IMR-90 (cell line): ENCODE measurements at regions not wholly inside any gene's neighbourhood (a gene's known extent, or its start where the extent isn't known, plus 50 kb on each side); places are given as distances from the start of the nearest gene placed in this dataset.

Source experiments
- ATAC-seq: fragments of 200-7000 bp; cut with Tn5 transposase; 2 replicates; pipeline ENCODE4 v1.9.1; 2020; ENCODE audit warnings: low read depth, mild to moderate bottlenecking, moderate library complexity
- BruUV-seq: library from RNA; stranded (reverse); fragments of 400-500 nt; replicated peaks from 2 replicates; lab custom pipeline; 2021; lab: Mats Ljungman, UMichigan
- CTCF ChIA-PET: fragments of 300-600 bp; formaldehyde crosslinking; extraction: SDS; loops from one replicate; lab custom pipeline; 2021; ENCODE audit warnings: antibody characterized with exemption; lab: Yijun Ruan, JAX
- POLR2A ChIA-PET: fragments of 300-600 bp; sonication (Branson Sonifier 250); formaldehyde crosslinking; loops from one replicate; lab custom pipeline; 2022; ENCODE audit warnings: antibody characterized with exemption; ENCODE audit not compliant: unreplicated experiment; lab: Charles Lee
- DNase-seq: peaks from one replicate; pipeline ENCODE4 v3.0.0; 2013
- H2AFZ ChIP-seq: replicated peaks from 2 replicates; pipeline ENCODE3; 2013; ENCODE audit warnings: low read length, mild to moderate bottlenecking; ENCODE audit not compliant: poor library complexity
- H2AK5ac ChIP-seq: 2 replicates; pipeline ENCODE4 v1.6.1; 2013; ENCODE audit warnings: low read depth, low read length, inconsistent platforms
- H2AK9ac ChIP-seq: replicated peaks from 2 replicates; pipeline ENCODE3; 2013; ENCODE audit warnings: mild to moderate bottlenecking, low read depth, low read length, moderate library complexity; ENCODE audit not compliant: poor library complexity
- H2BK120ac ChIP-seq: 2 replicates; pipeline ENCODE4 v1.6.1; 2013; ENCODE audit warnings: low read depth, low read length, inconsistent platforms
- H2BK15ac ChIP-seq: 3 replicates; pipeline ENCODE4 v1.6.1; 2013; ENCODE audit warnings: low read depth, low read length, inconsistent platforms
- H2BK20ac ChIP-seq: 2 replicates; pipeline ENCODE4 v1.6.1; 2013; ENCODE audit warnings: low read depth, mild to moderate bottlenecking, inconsistent platforms, low read length, moderate library complexity
- H2BK5ac ChIP-seq: 2 replicates; pipeline ENCODE4 v1.6.1; 2013; ENCODE audit warnings: mild to moderate bottlenecking, low read depth, low read length, inconsistent platforms; ENCODE audit not compliant: poor library complexity, severe bottlenecking
- H3K14ac ChIP-seq: replicated peaks from 2 replicates; pipeline ENCODE4 v1.6.1; 2013; ENCODE audit warnings: low read depth, low read length, inconsistent platforms
- H3K18ac ChIP-seq: 2 replicates; pipeline ENCODE4 v1.6.1; 2013; ENCODE audit warnings: low read depth, low read length, control low read depth
- H3K23ac ChIP-seq: 2 replicates; pipeline ENCODE4 v1.6.1; 2013; ENCODE audit warnings: low read depth, low read length, inconsistent platforms
- H3K27ac ChIP-seq: 2 replicates; pipeline ENCODE4 v1.5.1; 2013; ENCODE audit warnings: mild to moderate bottlenecking, control low read depth, low read length; ENCODE audit not compliant: insufficient read depth
- H3K27me3 ChIP-seq: 2 replicates; pipeline ENCODE4 v1.6.1; 2013; ENCODE audit warnings: low read length; ENCODE audit not compliant: control insufficient read depth, insufficient read depth
- H3K36me3 ChIP-seq: 2 replicates; pipeline ENCODE4 v1.6.1; 2013; ENCODE audit warnings: low read length, mixed read lengths; ENCODE audit not compliant: control insufficient read depth, insufficient read depth
- H3K4ac ChIP-seq: 2 replicates; pipeline ENCODE4 v1.6.1; 2013; ENCODE audit warnings: low read depth, low read length, inconsistent platforms
- H3K4me1 ChIP-seq: 2 replicates; pipeline ENCODE4 v1.6.1; 2013; ENCODE audit warnings: low read length, mixed read lengths; ENCODE audit not compliant: control insufficient read depth, insufficient read depth
- H3K4me2 ChIP-seq: 2 replicates; pipeline ENCODE4 v1.6.1; 2013; ENCODE audit warnings: low read depth, mild to moderate bottlenecking, control low read depth, low read length, moderate library complexity
- H3K4me3 ChIP-seq: 2 replicates; pipeline ENCODE4 v1.5.1; 2013; ENCODE audit warnings: low read depth, mild to moderate bottlenecking, control low read depth, low read length, moderate library complexity; ENCODE audit not compliant: insufficient read depth
- H3K56ac ChIP-seq: 2 replicates; pipeline ENCODE4 v1.6.1; 2013; ENCODE audit warnings: low read length, inconsistent platforms; ENCODE audit not compliant: insufficient read depth; ENCODE audit errors: extremely low read depth
- H3K79me1 ChIP-seq, 2 experiments: 2 replicates each; pipeline ENCODE4 v1.6.1; 2013; ENCODE audit warnings: low read length in 2 of 2, inconsistent platforms in 1 of 2, low read depth in 1 of 2
- H3K9ac ChIP-seq: 2 replicates; pipeline ENCODE4 v1.6.1; 2013; ENCODE audit warnings: low read depth, low read length, control low read depth
- H3K9me1 ChIP-seq: 2 replicates; pipeline ENCODE4 v1.6.1; 2013; ENCODE audit warnings: low read length, inconsistent platforms; ENCODE audit not compliant: insufficient read depth
- H3K9me3 ChIP-seq: 2 replicates; pipeline ENCODE4 v1.6.1; 2013; ENCODE audit warnings: low read length; ENCODE audit not compliant: control insufficient read depth, insufficient read depth
- H4K20me1 ChIP-seq: 2 replicates; pipeline ENCODE4 v1.6.1; 2013; ENCODE audit warnings: low read length, inconsistent platforms; ENCODE audit not compliant: insufficient read depth
- H4K5ac ChIP-seq: 2 replicates; pipeline ENCODE4 v1.6.1; 2013; ENCODE audit warnings: mild to moderate bottlenecking, low read depth, low read length, control low read depth
- H4K8ac ChIP-seq, 2 experiments: 2 replicates each; pipeline ENCODE4 v1.6.1; 2013; ENCODE audit warnings: low read depth in 2 of 2, low read length in 2 of 2, control low read depth in 1 of 2, inconsistent platforms in 1 of 2
- H4K91ac ChIP-seq: 2 replicates; pipeline ENCODE4 v1.6.1; 2013; ENCODE audit warnings: low read depth, low read length, inconsistent platforms; ENCODE audit not compliant: insufficient read depth
- CTCF ChIP-seq: conservative IDR thresholded peaks from 2 replicates; pipeline ENCODE4 v1.5.1; 2012; ENCODE audit warnings: mild to moderate bottlenecking, low read depth, low read length, improper control_type of control experiment
- ELK1 ChIP-seq: fragments of 150-350 bp; IDR thresholded peaks from 2 replicates; pipeline ENCODE4 v1.6.1; 2016; ENCODE audit warnings: low read depth, mild to moderate bottlenecking, low read length, moderate library complexity, borderline replicate concordance
- MXI1 ChIP-seq: IDR thresholded peaks from 2 replicates; pipeline ENCODE4 v1.6.1; 2012; ENCODE audit warnings: low read depth, mild to moderate bottlenecking, low read length, moderate library complexity, borderline replicate concordance
- NFE2L2 ChIP-seq: fragments of 150-350 bp; IDR thresholded peaks from 2 replicates; pipeline ENCODE4 v1.6.1; 2016; ENCODE audit warnings: low read depth, mild to moderate bottlenecking, low read length
- POLR2A ChIP-seq: IDR thresholded peaks from 2 replicates; pipeline ENCODE4 v1.6.1; 2012; ENCODE audit warnings: mild to moderate bottlenecking, low read depth, low read length
- RAD21 ChIP-seq: IDR thresholded peaks from 2 replicates; pipeline ENCODE4 v1.6.1; 2012; ENCODE audit warnings: low read length, improper control_type of control experiment
- WGBS, 2 experiments: methylation state at CpG; one replicate each; pipeline versions ENCODE4 v1.1.5 to v1.1.7; 2013; ENCODE audit warnings: missing lambda C conversion rate in 2 of 2; ENCODE audit not compliant: insufficient read length in 1 of 2; ENCODE audit errors: extremely low coverage in 2 of 2; 5-methylcytosine and 5-hydroxymethylcytosine counted together
- dilution Hi-C: fragments of 300-500 bp; cut with HindIII; formaldehyde crosslinking; loops from one replicate; pipeline ENCODE4 v1.14.3; 2018; ENCODE audit warnings: low sequenced_read_pairs; ENCODE audit not compliant: unreplicated experiment
- in situ Hi-C: fragments of 300-500 bp; cut with MboI; formaldehyde crosslinking; loops from 3 replicates; pipeline ENCODE4 v1.14.3; 2019; ENCODE audit warnings: low sequenced_read_pairs, inconsistent platforms, mixed read lengths
- intact Hi-C: fragments of 100-400 bp; cut with micrococcal nuclease; formaldehyde crosslinking; loops from 2 replicates; pipeline ENCODE4 v1.10.0; 2022

GRCh38 chr9:89725271-89725670 lies 120.5 kb downstream of the GADD45G start:
- BruUV-seq: no TSS peak
- H3K27ac ChIP-seq: no peak overlapping the region
- H3K56ac ChIP-seq: no peak overlapping the region
- H3K9me1 ChIP-seq: no peaks in the 10 kb centered on the region
- no peak overlapping the region for H2BK15ac ChIP-seq
- H2AFZ ChIP-seq: no peak overlapping the region
- no peak for DNase-seq
- no peak overlapping the region for H3K18ac ChIP-seq
- no peak overlapping the region for H4K8ac ChIP-seq
- H3K79me1 ChIP-seq: no peaks in the 10 kb centered on the region
- no peak overlapping the region for H2BK120ac ChIP-seq
- no peaks in the 10 kb centered on the region for H3K36me3 ChIP-seq
- no peak overlapping the region for H3K14ac ChIP-seq
- H3K4ac ChIP-seq: no peak overlapping the region
- ChIA-PET CTCF (no interaction called here), POLR2A (interaction anchor here (0.5 kb wide), 1 partner anchor 1525 kb away, joined by 9 read pairs; no protein-coding TSS in a partner anchor)
- no peak overlapping the region for H2BK20ac ChIP-seq
- no peak for ATAC-seq
- H3K27me3 ChIP-seq: peaks cover 2% of the 10 kb centered on the region; the same call in 1 of the 2 replicates
- no peak overlapping the region for H4K5ac ChIP-seq
- no peaks in the 10 kb centered on the region for H3K9me3 ChIP-seq
- H4K91ac ChIP-seq: no peak overlapping the region
- dilution Hi-C loops: no loop called here
- H3K9ac ChIP-seq: no peak overlapping the region
- H2AK9ac ChIP-seq: no peak overlapping the region
- intact Hi-C loops: no loop called here
- in situ Hi-C loops: no loop called here
- H3K4me3 ChIP-seq: no peak overlapping the region
- no peak for TF ChIP-seq NFE2L2
- no peak for TF ChIP-seq ELK1
- TF ChIP-seq RAD21: no peak
- TF ChIP-seq POLR2A: no peak
- no peak for TF ChIP-seq CTCF
- no peak for TF ChIP-seq MXI1
- H3K4me1 ChIP-seq: no peaks in the 10 kb centered on the region
- H4K20me1 ChIP-seq: no peaks in the 10 kb centered on the region
- no peak overlapping the region for H2AK5ac ChIP-seq
- H3K4me2 ChIP-seq: no peak overlapping the region
- no peak overlapping the region for H2BK5ac ChIP-seq
- no CpG with 5 or more reads among the region's 1 CpG for WGBS, 2 experiments
- no peak overlapping the region for H3K23ac ChIP-seq
